Panc1 (cell line): ENCODE measurements at regions not wholly inside any gene's neighbourhood (a gene's known extent, or its start where the extent isn't known, plus 50 kb on each side); places are given as distances from the start of the nearest gene placed in this dataset.

Experiments used
- CTCF ChIP-seq: fragments of 450-650 bp; IDR thresholded peaks from 2 replicates; pipeline ENCODE4 v1.5.1; 2017; ENCODE audit warnings: mild to moderate bottlenecking
- POLR2AphosphoS5 ChIP-seq: IDR thresholded peaks from 2 replicates; pipeline ENCODE4 v1.6.1; 2012; ENCODE audit warnings: mild to moderate bottlenecking, low read depth, low read length, moderate library complexity
- TCF7L2 ChIP-seq: IDR thresholded peaks from 2 replicates; pipeline ENCODE4 v1.6.1; 2011; ENCODE audit warnings: mild to moderate bottlenecking, low read depth, low read length, inconsistent platforms

GRCh38 chr1:69455718-69456117 is 112.0 kb upstream of the LRRC7 start:
- TF ChIP-seq CTCF (no peak), POLR2AphosphoS5 (no peak), TCF7L2 (no peak)
